LNCaP clone FGC (cell line): ENCODE measurements at regions not wholly inside any gene's neighbourhood (a gene's known extent, or its start where the extent isn't known, plus 50 kb on each side); places are given as distances from the start of the nearest gene placed in this dataset.

Source experiments
- DNase-seq: peaks from one replicate; pipeline ENCODE4 v3.0.0-alpha.2; 2011; ENCODE audit warnings: low read depth
- H3K4me3 ChIP-seq: 2 replicates; pipeline ENCODE4 v1.5.1; 2011; ENCODE audit warnings: mild to moderate bottlenecking, low read depth, low read length, control low read depth
- CTCF ChIP-seq: IDR thresholded peaks from 2 replicates; pipeline ENCODE4 v1.5.1; 2012; ENCODE audit warnings: mild to moderate bottlenecking; ENCODE audit not compliant: control insufficient read depth, insufficient read depth; ENCODE audit errors: extremely low read depth

- no peak for DNase-seq
- no peak for TF ChIP-seq CTCF
- no peak overlapping the region for H3K4me3 ChIP-seq
Observed at GRCh38 chr20:57842720-57843119, 132.9 kb upstream of the PMEPA1 start.

- TF ChIP-seq CTCF = no peak
- H3K4me3 ChIP-seq = no peak overlapping the region
- no peak for DNase-seq
Observed at GRCh38 chr20:57841297-57841866, 131.6 kb upstream of the PMEPA1 start.

GRCh38 chr20:57840504-57841296 lies 130.9 kb upstream of the PMEPA1 start:
- TF ChIP-seq CTCF = no peak
- DNase-seq = no peak
- H3K4me3 ChIP-seq = no peak overlapping the region

- H3K4me3 ChIP-seq = no peak overlapping the region
- no peak for TF ChIP-seq CTCF
- DNase-seq = no peak
Observed at GRCh38 chr20:57840066-57840465, 130.3 kb upstream of the PMEPA1 start.

GRCh38 chr20:57838670-57839151 lies 128.9 kb upstream of the PMEPA1 start:
- H3K4me3 ChIP-seq = no peak overlapping the region
- no peak for DNase-seq

GRCh38 chr20:57837208-57838035 lies 127.6 kb upstream of the PMEPA1 start:
- H3K4me3 ChIP-seq = no peak overlapping the region
- DNase-seq = no peak
- TF ChIP-seq CTCF = no peak

More at GRCh38 chr20:57838670-57839151, 128.9 kb upstream of the PMEPA1 start:
- no peak for TF ChIP-seq CTCF
